ENCODE measurements at regions not wholly inside any gene's neighbourhood (a gene's known extent, or its start where the extent isn't known, plus 50 kb on each side); places are given as distances from the start of the nearest gene placed in this dataset.
"Not testable (repeated sequence)": the region's sequence is repeated elsewhere in the genome, so short reads cannot be mapped to it uniquely, and the experiment has no call there.

DNA sequence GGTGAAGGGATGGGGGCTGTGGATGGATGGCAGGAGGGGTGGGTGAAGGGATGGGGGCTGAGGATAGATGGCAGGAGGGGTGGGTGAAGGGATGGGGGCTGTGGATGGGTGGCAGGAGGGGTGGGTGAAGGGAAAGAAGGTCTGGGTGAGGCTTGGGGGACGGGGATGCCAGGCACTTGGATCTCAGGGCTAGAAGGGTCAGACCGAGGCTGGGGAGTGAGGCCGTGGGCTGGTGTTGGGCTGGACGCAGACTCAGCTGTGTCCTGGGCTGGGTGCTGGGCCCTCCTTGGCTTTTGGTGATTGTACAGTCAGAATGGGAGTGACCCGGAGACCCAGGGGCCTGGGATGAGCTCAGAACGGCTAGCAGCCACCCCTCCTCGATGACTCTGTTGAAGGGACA lies 192.4 kb downstream of the TMEM121 start:
- DNase-seq = not testable (repeated sequence)

DNA sequence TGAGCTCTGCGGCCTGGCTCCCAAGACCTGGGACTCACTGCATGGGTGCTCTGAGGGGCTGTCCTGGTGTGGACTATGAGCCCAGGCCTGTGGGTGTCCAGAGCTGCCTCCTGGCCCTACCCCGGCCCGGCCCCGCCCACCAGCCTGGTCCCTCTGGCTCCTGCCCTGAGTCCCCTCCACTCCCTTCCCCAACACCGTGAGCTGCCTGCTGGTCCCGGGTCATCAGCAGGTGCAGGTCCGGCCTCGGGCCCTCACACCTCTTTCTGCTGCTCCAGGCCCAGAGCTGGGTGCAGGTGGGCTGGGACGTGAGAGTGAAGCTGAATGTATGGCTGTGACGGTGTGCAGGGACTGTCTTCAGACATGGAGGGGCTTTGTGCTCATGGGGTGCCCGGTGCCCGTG lies 193.7 kb downstream of the TMEM121 start:
- not testable (repeated sequence) for DNase-seq

DNA sequence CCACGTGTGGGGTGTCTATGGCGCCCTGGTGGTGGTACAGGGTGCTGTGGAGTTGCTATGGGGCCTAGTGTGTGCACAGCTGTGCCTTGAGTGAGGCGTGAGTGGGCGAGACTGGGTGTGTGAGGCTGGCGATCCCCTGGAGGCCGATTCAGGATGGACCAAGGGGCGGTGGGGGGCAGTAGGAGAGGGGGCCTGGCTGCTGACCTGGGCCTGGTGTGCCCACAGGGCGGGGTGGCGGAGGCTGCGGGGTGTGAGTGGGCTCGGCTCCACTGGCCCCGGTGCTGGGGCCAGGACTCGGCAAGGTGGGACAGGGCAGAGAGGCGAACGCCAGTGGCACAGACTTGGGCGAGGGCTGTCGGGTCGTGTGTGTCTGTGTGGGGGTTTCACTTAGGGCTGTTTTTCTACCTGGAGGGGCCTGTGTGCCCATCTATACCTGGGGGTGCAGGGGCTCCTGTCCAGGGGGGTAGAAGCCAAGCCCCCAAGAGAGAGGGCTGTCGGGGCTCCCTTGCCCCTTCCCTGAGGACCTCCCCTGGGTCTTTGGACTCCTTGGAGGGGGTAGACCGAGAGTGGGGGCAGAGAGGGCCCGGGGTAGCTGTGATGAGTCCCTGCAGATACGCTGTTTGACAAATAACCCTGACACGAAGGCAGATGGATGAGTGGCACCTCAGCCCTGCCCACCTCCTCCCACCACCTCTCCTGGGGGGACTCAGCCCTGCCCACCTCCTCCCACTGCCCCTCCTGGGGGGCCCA lies 194.6 kb downstream of the TMEM121 start:
- DNase-seq = not testable (repeated sequence)

DNA sequence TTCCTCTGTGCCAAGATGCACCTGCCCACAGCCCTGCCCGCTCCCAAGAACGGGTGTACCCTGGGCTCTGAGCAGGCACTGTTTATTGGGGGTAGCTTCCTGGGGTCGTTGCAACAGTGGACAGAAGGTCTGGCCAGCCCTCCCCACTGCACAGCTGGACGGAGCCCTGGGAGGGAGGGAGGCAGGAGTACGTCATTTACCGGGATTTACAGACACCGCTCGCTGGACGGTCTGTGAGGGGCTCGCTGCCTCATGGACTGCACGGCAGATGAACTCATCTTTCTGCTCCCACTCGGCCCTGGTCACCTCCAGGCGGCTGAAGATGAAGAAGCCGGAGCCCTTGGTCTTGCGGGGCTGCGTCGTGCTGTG lies 195.2 kb downstream of the TMEM121 start:
- not testable (repeated sequence) for DNase-seq

DNA sequence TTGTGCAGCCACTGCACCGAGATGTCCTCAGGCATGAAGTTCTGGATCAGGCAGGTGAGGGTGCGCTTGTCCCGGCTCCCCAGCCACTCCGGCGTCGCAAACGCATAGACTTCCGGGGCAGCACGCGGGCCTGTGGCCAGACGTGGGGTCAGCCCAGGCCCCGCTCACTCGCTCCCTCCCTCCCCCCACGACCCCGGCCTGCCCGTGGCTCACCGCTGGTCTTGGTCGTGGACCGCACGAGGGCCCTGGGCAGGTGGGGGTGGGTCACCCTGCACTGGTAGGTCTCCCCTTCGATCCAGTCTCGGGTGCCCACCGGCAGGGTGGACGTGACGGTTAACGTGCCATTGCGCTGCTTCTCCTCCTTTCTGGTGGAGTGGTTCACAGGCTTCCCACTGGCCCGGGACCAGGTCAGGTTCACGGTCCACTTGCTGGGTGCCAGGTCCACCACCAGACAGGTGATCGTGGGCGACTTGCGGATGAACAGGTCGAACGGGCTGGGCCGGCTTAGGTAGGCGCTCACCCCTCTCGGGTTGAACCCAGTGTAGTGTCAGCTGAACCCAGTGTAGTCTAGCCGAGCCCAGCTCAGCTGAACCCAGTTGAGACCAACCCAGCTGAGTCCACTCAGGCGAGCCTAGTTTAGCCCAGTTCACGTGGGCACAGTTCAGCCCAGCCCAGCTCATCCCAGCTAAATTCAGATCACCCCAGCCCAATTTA lies 195.8 kb downstream of the TMEM121 start:
- DNase-seq = not testable (repeated sequence)

DNA sequence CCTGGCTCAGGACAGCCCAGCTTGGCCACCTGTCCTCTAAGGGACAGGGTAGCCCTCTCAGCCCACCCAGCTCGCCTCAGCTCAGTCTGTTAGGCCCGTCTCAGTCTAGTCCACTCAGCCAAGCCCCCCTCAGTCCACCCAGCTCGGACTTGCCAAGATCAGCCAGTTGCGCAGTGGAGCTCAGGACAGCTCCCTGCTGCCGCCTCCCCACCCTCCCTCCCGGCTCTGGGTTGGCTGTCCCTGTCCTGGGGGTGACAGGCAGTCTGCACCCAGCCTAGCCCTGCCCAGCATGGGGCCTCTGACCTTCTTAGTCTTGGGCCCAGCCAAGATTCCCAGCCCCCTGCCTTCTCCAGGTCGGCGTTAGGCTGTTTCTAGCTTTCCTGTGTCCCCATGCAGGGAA lies 196.9 kb downstream of the TMEM121 start:
- DNase-seq = not testable (repeated sequence)

DNA sequence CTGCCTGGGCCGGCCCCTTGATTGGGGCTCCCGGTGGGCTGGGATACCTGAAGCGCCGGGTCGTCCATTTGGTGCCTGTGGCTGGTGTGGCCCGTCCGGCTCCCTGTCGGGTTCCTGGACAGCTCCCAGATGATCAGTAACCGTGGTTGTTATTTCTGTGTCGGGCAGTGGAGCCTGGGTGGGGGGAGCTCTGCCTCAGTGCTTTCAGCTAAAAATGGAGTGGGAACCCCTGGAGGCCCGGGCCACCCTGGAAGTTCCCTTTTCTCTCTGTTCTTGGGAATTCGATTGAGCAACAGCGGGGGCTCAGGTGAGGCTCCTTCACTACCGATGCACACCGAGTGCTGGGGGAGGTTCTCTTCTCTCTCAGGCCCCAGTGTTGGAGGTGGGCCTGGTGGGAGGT lies 197.4 kb downstream of the TMEM121 start:
- DNase-seq = not testable (repeated sequence)

DNA sequence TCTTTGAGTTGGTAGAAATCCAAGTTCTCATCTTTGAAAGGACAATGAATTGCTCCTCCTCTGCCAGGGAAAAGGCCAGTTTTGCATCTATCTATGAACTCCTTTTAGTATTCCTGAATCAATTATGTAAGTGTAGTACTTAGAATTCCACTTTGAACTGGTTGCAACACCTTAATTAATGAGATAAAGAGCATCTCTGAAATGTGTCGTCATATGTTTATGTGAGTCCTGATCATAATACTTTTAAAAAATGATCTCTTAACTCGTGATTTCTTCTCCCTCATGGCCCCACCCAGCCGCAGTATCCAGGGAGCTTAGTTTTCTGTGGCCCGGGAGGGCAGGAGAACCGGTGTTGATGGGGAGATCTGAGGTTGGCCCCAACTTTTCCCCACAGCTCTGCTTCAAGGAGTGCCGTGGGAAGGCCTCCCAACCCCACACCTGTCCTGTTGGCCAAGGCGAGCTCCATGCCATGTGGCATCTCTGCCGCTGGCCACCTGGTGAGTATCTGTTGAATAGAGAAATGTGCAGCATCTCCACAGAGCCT lies 203.5 kb downstream of the TMEM121 start:
- not testable (repeated sequence) for DNase-seq

DNA sequence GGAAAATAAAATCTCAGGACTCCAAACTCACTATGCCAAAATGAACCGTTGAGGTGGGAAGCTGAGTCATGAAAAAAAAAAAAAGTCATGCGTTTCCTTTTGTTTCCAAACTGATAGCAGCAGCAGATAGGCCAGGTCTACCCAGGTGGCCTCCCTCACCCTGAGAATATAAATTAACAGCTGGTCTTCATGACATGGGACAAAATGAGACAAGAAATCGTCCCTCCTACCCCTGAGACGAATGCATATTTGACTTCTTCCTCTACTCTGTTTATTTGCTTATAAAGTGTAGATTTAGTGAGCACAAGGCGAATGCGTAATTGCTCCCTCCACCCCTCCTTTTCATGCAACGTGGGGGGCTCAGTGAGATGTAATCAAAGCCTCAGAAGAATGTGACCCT lies 204.3 kb downstream of the TMEM121 start:
- not testable (repeated sequence) for DNase-seq

DNA sequence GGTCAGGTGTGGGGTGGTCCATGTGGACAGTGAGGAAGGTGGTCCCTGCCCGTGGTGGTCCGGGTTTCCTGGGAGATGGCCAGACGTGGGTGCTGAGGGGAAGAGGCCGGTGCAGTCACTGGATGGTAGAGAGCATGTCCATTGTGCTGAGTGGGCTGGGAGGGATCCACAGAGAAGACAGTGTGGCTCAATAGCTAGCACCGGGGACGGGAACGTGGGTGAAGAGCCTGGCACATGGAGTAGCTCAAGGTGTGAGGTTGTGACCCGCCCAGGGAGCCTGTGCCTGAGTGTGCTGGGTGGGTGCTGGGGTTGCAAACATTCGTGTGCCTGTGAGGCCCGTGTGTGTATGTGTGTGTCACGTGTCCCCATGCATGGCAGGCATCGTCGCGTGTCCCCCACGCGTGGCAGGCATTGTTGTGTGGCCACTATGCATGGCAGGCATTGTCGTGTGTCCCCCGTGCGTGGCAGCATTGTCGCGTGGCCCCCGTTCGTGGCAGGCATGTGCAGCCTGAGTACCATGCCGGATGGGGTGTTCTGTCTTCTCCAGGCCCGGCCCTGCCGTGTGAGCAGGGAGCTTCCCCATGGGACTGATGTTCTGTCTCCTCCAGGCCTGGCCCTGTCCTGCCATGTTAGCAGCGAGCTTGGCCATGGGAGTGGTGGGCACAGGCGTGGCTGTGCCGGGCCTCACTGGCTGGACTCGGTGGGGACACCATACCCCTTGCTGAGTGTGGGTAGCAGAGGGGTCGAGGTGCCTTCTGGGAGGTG lies 205.0 kb downstream of the TMEM121 start:
- DNase-seq = not testable (repeated sequence)

DNA sequence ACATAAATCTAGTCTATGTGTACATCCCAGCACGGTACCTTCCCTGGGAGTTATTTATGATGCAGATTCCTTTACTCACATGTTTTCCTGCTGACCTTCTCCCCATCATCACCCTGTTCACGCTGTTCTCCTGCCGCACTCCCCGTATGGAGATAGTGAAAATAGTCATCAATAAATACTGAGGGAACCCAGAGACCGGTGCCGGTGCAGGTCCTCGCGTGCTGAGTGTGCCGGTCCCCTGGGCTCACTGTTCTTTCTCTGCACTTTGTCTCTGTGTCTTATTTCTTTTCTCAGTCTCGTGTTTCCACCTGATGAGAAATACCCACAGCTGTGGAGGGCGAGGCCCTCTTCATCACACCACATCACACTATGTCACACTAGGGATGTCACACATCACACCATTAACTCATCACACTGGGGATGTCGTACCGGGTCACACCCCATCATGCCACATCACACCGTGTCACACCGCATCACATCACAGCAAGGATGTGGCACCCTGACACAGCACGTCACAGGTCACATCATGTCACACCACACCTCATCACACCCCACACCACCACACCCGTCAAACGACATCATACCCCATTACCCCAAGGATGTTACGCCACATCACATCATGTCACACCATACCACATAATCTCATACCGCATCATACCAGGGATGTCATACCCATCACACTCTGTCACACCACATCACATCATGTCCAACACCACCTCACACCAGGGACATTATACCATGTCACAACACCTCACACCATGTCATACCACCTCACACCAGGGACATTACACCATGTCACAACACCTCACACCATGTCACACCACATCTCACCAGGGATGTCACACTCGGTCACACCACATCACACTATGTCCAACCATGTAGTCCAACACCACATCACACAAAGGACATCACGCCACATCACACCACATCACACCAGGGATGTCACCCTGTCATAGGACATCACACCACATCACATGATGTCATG lies 207.0 kb downstream of the TMEM121 start:
- DNase-seq = no peak

DNA sequence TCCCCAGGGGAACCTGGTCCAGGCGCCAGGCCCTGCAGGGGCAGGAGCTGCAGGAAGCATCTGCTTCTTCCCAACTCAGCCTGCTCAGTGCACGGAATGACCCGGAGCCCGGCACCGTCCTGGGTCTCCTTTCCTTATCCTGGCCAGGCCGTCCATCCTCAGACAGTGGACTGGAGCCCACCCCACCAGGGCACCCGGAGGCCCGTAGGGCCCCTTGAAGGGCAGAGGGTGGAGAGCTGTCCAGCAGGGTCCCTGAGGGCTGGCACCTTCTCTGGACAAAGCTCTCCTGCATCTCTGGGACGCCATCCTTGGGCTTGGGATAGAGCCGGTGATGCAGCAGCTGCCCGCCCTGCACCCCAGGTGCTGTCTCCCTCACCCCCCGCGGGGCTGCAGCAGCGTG lies 207.9 kb downstream of the TMEM121 start:
- DNase-seq = not testable (repeated sequence)

DNA sequence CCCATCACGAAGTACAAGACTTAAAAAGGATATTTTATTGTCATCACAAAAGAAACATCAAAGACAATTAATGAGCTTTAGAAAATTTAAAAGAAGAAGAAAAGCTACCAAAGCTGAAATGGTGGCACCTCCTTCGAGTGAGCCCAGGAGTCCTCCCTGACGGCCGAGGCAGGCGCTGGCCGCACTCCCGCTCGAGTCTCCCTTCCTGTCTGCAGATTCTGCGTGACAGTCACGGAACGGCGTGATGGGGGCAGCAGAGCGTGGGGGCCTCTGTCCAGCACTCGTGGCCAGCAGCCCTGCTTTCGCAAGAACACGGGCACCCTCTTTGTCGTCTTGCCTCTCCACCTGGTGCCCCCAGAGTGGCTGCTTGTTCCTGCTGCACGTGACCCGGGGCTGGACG lies 209.9 kb downstream of the TMEM121 start:
- DNase-seq = not testable (repeated sequence)

DNA sequence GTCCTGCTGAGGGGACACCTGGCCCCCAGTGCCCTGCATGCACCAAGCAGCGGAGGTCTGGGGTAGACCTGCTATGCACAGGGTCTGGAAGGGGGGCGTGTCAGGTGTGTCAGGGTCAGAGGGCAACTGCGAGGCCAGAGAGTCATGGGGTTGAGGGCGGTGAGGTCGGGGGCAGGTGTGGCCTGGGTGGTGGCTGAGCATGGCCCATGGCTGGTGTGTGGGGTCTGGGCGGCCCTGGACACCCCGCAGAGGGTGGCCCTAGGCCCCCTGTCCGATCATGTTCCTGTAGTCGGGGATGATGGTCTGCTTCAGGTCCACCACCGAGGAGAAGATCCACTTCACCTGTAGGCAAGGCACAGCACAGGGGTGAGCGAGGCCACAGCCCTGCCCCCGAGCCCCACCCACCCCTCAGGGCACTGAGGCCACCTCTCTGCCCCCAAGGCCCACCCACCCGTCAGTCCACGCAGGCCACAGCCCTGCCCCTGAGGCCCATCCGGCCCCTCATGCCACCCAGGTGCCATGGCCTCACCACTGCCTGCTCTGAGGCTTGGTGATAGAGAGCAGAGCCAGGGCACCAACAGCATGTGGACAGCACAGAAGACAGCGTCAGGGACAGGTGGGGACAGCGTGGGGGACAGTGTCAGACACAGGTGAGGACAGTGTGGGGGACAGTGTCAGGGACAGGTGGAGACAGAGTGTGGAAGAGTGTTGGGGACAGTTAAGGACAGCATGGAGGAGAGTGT lies 211.3 kb downstream of the TMEM121 start:
- DNase-seq = no peak

DNA sequence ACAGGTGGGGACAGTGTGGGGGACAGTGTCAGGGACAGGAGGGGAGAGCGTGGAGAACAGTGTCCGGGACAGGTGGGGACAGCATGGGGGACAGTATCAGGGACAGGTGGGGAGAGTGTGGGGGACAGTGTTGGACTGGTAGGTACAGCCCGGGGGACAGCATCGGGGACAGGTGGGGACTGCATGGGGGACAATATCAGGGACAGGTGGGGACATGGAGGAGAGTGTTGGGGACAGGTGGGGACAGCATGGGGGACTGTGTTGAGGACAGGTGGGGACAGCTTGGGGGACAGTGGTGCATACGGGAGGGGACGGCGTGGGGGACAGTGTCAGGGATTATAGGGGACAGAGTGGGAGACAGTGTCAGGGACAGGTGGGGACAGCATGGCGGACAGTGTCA lies 212.3 kb downstream of the TMEM121 start:
- no peak for DNase-seq

DNA sequence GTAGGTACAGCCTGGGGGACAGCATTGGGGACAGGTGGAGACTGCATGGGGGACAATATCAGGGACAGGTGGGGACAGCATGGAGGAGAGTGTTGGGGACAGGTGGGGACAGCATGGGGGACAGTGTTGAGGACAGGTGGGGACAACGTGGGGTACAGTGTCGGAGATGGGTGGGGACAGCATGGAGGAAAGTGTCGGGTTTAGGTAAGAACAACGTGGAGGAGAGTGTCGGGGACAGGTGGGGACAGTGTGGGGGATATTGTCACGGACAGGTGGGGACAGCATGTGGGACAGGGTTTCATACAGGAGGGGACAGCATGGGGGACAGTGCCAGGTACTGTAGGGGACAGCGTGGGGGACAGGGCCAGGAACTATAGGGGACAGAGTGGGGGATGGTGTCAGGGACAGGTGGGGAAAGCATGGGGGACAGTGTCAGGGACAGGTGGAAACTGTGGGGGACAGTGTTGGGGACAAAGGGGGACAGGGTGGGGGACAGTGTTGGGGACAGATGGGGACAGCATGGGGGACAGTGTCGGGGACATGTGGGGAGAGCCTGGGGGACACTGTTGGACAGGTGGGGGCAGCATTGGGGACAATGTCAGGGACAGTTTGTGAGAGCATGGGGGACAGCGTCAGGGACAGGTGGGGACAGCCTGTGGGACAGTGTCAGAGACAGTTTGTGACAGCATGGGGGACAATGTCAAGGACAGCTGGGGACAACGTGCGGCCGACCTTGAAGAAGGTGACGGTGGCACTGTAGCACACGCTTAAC lies 213.1 kb downstream of the TMEM121 start:
- DNase-seq = no peak

DNA sequence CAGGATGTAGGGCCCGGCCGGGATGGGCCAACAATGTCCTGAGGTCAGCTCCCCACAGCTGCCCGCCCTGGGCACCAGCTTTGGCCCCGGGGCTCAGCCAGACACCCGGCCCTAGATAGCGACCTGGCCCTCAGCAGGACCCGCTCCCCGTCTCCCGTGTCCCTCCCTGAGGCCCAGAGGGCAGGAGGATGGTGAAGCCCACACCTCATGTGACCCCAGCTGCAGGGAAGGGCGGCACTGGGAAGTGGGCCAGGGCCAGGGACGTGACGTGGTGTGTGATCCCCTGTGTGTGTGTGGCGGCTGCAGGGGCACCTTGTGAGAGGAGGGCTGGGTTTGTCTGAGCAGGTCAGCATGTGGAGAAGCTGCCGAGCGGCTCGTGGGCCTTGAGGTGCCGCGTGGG lies 213.9 kb downstream of the TMEM121 start:
- not testable (repeated sequence) for DNase-seq

DNA sequence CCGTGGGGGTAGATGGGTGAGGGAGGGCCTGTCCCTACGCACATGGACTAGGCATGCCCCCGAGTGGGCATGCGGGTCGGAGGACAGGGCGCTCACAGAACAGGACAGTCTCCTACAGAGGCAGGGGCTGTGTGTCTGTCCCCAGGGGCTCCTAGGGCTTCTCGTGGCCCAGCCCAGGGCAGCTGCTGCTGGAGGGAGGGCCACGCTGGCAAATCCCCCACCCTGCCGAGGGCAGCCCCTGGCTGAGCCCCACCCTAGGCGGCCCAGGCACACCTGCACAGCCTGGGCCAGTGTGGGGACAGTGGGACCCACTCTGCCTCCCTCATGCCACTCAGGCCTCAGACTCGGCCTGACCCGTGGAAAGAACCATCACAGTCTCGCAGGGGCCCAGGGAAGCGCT lies 214.6 kb downstream of the TMEM121 start:
- DNase-seq = not testable (repeated sequence)

DNA sequence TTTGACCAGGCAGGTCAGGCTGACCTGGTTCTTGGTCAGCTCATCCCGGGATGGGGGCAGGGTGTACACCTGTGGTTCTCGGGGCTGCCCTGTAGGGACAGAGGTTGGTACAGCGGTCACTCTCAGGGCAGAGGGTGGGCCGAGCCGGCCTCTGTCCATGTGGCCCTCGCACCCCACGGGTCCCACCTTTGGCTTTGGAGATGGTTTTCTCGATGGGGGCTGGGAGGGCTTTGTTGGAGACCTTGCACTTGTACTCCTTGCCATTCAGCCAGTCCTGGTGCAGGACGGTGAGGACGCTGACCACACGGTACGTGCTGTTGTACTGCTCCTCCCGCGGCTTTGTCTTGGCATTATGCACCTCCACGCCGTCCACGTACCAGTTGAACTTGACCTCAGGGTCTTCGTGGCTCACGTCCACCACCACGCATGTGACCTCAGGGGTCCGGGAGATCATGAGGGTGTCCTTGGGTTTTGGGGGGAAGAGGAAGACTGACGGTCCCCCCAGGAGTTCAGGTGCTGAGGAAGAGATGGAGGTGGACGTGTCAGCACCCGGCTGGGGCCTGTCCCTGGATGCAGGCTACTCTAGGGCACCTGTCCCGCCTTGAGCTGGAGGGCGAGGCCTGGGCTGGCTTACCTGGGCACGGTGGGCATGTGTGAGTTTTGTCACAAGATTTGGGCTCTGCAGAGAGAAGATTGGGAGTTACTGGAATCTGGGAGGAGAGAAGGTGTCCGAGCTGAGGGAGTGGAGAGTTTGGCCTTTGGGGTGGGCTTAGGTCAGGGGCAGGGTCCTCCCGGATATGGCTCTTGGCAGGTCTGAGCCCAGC lies 215.5 kb downstream of the TMEM121 start:
- DNase-seq = not testable (repeated sequence)

DNA sequence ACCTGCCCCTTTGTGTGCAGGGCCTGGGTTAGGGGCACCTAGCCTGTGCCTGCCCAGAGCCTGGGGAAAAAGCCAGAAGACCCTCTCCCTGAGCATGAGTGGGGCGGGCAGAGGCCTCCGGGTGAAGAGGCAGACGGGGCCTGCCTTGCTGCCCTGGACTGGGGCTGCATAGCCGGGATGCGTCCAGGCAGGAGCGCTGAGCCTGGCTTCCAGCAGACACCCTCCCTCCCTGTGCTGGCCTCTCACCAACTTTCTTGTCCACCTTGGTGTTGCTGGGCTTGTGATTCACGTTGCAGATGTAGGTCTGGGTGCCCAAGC lies 216.1 kb downstream of the TMEM121 start:
- no peak for DNase-seq

Measured in stimulated activated CD4-positive, alpha-beta T cell treated with anti-CD3 and anti-CD28 coated beads, Interleukin-2, amount 100 ng/mL, for 48 hours (primary cell).